HG02571 (cell line): ENCODE measurements at regions not wholly inside any gene's neighbourhood (a gene's known extent, or its start where the extent isn't known, plus 50 kb on each side); places are given as distances from the start of the nearest gene placed in this dataset.

ENCODE experiments used
- ATAC-seq: cut with Tn5 transposase; IDR thresholded peaks from one replicate; pipeline ENCODE4 v1.9.1; 2021; ENCODE audit warnings: mild to moderate bottlenecking, moderate library complexity; ENCODE audit not compliant: unreplicated experiment

DNA sequence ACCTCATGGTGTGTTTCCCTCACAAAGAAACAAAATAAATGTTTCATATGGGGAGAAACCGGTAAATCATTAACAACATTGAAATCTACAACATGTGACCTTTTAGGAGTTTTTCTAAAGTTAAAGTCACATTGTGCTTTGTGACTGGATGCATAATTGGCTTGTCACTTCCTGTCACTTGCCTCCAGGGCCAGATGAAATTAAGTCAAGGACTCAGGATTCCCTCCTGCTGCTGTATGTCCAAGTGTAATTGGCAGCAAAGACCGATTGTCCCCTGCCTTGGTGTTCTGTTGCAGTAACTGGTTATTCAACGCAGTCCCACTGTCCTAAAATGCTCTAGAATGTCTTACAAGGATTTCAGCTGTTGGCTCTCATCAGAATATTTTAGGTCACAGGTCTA lies 448.2 kb downstream of the LIG4 start:
- no peak for ATAC-seq

- ATAC-seq, result no peak
Observed at GRCh38 chr13:107765724-107766401, 449.5 kb downstream of the LIG4 start.

- ATAC-seq, result no peak
Observed at GRCh38 chr13:107764046-107764445, 451.3 kb downstream of the LIG4 start.

- ATAC-seq, result no peak
Observed at GRCh38 chr13:107753748-107754147, 461.6 kb downstream of the LIG4 start.

DNA sequence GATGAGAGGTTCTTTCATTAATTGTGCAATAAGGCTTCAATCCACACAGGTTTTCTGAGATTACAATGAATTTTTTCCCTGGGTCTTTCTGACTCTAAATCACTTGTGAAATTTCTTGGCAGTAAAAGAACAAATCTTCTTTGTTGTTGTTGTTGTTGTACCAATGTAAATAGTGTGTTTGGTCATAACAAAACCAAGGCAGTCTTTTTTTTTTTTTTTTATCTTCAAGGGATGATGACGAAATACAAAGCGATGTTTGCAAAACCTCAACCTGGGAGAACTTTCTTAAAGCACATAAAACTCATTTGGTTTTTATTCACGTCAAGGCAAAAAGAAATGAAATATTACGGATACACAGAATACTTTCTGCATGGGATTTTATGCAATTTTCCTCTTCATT lies 462.0 kb downstream of the LIG4 start:
- ATAC-seq, result no peak

GRCh38 chr13:107743983-107744382 lies 471.4 kb downstream of the LIG4 start:
- ATAC-seq, result no peak

- ATAC-seq, result no peak
Observed at GRCh38 chr13:107743526-107743925, 471.8 kb downstream of the LIG4 start.

DNA sequence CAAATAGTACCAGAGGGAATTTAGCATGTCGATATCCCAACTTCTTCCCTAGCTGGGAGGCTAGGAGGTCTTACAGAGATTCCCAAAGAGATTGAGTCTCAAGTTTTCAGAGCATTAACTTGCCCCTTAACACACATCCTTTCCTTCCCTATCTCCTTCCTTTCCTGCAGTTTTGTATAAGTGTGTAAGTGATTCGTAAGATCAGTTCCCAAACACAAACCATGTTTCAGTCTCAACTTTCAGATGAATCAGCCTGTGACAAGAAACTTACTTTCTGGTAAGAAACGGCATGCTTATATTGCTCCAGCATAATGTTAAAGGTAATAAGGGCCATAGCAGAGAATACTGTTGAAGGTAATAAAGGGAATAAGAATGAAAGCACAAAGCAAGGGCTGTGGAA lies 472.2 kb downstream of the LIG4 start:
- ATAC-seq, result no peak

GRCh38 chr13:107742544-107742943 lies 472.8 kb downstream of the LIG4 start:
- ATAC-seq, result no peak

GRCh38 chr13:107738004-107738403 lies 477.3 kb downstream of the LIG4 start:
- ATAC-seq, result no peak

DNA sequence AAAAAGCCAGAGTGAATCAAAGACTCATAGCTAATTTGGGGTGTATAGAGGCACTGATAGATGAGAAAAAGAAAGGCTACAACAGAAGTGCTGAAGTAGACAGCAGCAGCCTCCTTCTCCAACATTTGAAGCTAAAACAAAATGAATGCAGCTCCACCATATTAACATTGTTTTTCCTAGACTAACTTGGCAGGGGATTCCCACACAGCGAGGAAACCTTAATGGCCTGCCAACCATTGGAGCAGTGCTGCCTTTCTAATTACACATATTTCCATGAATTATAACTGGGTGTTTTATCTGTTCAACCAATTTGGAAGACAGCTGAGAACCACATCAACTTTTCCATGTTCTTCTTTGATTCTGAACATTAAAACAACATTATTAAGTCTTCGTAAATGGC lies 478.6 kb downstream of the LIG4 start:
- no peak for ATAC-seq

GRCh38 chr13:107736170-107736569 lies 479.2 kb downstream of the LIG4 start:
- no peak for ATAC-seq

DNA sequence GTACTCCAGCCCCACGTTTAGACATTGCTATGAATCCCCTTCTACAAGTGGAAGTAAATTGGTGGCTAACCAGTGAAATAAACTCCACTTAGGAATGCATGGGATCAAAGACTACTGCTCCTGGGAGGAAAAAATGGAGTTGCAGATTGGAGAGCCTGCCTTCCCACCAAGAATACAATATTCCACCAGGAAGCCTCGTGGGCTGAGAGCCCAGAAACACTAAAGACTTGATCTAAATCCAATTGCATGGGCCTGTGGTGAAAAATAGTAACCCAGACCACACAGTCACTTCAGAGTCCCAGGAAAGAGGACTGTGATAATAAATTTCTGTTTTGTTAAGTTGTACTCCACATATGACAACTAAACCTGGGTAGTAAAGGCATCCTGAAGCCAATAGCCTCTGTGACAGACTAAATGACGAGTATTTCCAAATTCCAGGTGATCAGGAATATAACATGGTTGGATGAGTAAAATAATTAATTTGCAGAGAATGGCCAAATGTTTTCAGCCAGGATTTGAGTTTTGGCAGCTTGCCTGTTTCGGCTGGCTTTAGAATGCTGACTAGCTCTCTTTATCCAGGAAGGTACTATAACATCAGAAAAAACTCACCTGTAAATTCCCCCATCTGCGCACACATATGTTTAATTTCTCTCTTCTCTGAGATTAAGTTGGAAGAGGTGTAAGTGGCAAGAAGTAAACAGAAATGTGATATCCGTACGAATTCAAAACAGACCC lies 480.3 kb downstream of the LIG4 start:
- ATAC-seq, result no peak

DNA sequence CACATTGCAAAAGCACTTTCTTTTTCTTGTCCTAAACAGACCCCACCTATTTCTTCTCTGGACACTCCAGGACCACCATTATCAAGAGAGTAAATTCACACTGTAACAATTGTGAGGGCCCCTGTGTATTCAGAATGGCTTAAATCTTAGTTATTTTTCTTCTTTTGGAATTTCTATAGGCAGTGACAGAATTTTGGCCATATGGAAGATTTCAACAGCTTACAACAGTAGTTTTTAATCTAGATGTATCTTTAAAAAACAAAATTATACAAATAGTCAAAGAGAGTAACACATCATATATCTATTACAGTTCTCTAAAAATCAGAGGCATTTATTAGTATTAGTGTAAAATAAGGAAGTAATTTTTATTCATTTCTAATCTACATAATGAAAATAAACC lies 482.1 kb downstream of the LIG4 start:
- no peak for ATAC-seq

DNA sequence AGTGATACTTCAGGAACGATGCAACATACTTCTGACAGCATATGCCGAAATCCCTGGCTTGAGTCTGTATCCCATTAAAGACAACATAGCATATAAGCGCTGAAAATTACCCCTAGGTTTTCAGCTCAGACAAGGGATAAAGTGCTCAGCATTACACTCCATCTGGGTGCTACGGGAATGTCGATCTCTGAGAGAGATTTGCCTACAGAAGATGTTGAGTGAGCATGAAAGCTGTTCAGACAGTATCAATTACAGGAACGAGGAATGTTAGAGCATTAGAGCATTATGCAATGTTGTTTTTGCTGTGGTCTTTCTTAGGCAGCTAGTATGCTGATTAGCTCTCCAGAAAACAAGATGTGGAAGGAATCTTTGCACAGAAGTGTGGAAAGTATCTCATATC lies 484.5 kb downstream of the LIG4 start:
- no peak for ATAC-seq

- no peak for ATAC-seq
Observed at GRCh38 chr13:107721125-107721869, 494.0 kb downstream of the LIG4 start.

DNA sequence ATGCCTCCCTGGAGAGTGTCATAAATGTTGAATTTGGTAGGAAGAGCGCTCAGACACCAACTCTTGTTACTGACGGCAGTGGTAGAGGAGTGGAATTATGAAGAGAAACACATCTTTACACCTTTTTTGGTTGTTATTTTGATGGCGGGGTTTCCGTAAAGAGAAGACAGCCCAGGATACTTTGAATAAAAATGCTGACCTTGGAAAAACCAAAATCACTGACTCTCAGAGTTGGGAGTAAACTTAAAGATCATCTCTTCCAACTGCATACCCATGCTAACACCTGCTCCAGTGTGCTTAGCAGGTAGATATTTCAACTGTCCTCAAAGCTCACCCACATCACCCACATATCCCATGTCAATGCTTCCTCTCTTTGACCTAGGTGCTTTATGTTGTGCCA lies 498.6 kb downstream of the LIG4 start:
- no peak for ATAC-seq

- no peak for ATAC-seq
Observed at GRCh38 chr13:107716241-107716640, 499.1 kb downstream of the LIG4 start.

GRCh38 chr13:107715496-107715895 lies 499.8 kb downstream of the LIG4 start:
- ATAC-seq, result no peak

GRCh38 chr13:107713314-107713713 lies 502.0 kb downstream of the LIG4 start:
- ATAC-seq, result no peak

DNA sequence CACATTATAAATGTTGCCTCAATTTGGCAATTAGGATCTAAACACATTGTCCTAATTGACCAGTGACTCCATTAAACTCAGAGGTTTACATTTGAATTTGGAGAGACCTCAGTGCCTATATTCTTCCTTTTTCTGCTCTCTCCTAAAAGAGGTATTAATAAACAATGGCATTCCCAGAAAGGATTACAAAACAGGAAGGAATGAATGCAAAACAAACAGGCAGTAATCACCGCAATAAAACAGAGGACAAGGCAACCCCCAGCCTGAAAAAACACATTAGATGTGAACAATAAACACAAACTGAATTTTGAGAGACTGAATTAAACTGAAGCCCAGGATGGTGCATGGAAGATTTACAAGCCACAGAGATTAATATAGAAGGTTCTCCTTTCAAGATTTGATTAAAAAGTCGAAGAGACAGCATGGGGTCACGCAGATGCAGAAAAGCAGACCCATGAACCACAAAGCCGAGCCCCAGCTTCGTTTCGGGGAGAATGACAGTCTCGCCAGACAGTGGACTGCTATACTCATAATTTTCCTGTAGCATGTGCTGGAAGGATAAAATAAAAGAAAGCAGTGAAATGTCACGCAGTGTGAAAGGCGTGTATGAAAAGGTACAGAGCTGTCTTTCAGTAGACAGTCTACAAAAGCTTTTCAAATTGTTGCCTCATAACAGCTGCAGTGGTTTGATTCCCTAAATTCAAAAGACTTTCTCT lies 503.0 kb downstream of the LIG4 start:
- no peak for ATAC-seq
